GM12865 (cell line): ENCODE measurements at regions not wholly inside any gene's neighbourhood (a gene's known extent, or its start where the extent isn't known, plus 50 kb on each side); places are given as distances from the start of the nearest gene placed in this dataset.
A peak's percentile ranks its signal among the peaks of the same experiment; 100 is the strongest.

Source experiments
- DNase-seq: peaks from one replicate; pipeline ENCODE4 v3.0.0; 2010; ENCODE audit warnings: low read depth
- H3K4me3 ChIP-seq: 2 replicates; pipeline ENCODE4 v1.5.1; 2011; ENCODE audit warnings: mild to moderate bottlenecking, low read depth, low read length, control low read depth
- TF ChIP-seq, protein P1 (sequence below): IDR thresholded peaks from 2 replicates; pipeline ENCODE4 v1.5.1; 2011; ENCODE audit warnings: low read length, control low read depth, low read depth, inconsistent platforms; ENCODE audit not compliant: insufficient read depth; ENCODE audit errors: missing control alignments

DNA sequence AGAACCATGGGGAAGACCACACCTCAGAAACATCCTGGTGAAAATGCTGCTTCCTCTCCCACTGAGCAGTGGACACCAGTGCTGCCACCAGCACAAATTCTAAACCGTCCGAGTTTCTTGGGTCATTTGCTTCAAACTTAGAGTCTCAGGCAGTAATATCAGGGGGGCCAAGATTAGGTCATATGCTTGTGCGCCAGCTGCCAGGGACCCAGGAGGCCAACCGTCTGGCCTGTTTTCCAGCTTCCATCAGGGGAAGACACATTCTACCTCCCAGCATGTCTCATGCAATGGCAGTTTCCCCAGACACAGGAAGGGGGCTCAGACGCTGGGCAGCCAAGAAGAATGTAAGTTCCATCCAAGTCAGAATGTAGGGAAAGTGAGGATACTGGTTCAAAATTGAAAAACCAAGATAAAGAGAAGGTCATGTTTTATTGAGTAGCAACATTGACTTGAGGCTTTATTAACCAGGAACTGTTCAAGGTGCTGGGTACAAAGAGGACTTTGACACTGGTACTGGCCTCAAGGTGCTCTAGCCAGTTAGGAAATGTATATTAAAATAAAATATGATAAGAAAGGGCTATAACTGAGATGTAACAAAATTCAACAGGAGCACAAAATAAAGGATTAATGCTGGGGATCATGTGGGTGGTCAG is 59.7 kb upstream of the EED start:
- TF ChIP-seq, protein P1, sequence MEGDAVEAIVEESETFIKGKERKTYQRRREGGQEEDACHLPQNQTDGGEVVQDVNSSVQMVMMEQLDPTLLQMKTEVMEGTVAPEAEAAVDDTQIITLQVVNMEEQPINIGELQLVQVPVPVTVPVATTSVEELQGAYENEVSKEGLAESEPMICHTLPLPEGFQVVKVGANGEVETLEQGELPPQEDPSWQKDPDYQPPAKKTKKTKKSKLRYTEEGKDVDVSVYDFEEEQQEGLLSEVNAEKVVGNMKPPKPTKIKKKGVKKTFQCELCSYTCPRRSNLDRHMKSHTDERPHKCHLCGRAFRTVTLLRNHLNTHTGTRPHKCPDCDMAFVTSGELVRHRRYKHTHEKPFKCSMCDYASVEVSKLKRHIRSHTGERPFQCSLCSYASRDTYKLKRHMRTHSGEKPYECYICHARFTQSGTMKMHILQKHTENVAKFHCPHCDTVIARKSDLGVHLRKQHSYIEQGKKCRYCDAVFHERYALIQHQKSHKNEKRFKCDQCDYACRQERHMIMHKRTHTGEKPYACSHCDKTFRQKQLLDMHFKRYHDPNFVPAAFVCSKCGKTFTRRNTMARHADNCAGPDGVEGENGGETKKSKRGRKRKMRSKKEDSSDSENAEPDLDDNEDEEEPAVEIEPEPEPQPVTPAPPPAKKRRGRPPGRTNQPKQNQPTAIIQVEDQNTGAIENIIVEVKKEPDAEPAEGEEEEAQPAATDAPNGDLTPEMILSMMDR = no peak
- H3K4me3 ChIP-seq = no peak overlapping the region
- DNase-seq = no peak

DNA sequence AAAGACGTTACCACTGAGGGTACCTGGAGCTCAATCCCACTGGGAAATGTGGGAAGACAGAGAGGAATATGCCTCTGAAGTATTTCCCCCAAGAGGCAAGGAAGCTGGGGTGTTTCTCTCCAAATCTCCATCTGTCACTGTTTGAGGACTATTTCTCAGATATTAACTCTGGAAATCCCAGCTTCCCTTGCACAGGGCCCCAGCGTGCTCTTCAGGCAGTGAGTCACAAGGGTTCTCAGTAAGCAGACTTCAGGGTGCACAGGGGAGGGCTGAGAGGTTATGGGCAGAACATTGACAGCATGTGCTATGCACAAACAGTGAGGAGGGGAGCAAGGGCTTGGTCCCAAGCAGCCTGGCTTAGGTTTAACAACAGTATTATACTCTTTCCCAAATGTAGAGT is 60.9 kb upstream of the EED start:
- peak; percentile 25 for DNase-seq
- TF ChIP-seq, protein P1 = no peak
- H3K4me3 ChIP-seq = no peak overlapping the region

DNA sequence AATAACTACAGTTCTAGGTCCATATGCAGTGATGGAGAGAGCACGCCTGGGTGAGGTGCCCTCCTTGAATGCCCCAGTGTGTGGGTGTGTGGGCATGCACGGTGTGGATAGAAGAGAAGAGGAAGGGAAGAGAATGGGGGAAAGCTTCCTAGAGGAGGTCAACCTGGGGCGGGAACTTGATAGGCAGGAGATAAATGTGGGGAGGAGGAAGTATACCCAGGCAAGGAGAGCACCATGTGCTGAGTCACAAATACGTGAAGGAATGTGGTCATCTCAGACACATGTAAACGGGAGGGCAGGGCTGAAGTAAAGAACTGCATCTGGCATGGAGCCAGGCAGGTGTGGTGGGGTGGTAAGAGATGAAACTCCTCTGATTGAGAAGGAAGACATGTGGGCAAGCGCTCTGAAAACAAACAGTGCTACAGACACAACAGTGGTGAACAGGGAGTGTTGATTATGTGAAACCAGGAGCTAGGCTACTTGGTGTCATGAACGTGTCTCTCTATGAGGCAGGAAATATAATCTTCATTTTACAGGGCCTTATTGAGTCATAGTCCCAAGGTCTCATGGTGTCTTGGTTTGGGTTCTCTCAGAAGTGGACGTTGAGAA is 61.5 kb upstream of the EED start:
- no peak overlapping the region for H3K4me3 ChIP-seq
- TF ChIP-seq, protein P1 = no peak
- DNase-seq = peak; percentile 91

DNA sequence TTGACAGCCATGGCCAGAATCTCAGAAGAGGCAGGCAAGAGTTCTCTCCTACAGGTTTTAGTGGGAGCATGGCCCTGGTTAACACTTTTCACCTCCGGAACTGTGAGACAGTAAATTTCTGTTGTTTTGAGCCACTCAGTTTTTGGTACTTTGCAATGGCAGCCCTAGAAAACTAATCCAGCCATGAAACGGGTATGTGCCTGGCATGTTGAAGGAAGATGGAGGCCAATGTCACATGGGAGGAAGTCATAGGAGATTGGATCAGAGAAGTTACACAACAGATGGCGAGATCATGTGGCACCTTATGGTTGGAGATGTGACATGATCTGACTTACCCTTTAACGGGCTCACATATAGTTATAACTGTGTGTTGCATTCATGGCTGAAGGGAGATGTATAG is 63.2 kb upstream of the EED start:
- DNase-seq = no peak
- H3K4me3 ChIP-seq = no peak overlapping the region
- TF ChIP-seq, protein P1 = no peak

DNA sequence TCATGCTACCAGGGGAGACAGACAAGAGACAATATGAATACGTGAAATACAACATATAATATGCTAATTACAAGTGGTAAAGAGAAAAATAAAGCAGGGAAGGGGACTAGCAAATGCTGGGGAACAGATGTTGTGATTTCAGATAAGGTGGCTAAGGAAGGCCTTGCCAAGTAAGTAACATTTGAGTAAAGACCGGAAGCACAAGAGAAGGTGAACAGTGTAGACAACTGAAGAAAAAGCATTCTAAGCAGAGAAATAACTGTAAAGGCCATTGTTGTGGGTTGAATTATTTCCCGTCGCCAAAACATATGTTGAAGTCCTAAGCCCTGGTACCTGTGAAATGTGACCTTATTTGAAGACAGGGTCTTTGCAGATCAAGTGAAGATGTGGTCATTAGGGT is 63.7 kb upstream of the EED start:
- no peak overlapping the region for H3K4me3 ChIP-seq
- DNase-seq = no peak
- TF ChIP-seq, protein P1 = no peak

DNA sequence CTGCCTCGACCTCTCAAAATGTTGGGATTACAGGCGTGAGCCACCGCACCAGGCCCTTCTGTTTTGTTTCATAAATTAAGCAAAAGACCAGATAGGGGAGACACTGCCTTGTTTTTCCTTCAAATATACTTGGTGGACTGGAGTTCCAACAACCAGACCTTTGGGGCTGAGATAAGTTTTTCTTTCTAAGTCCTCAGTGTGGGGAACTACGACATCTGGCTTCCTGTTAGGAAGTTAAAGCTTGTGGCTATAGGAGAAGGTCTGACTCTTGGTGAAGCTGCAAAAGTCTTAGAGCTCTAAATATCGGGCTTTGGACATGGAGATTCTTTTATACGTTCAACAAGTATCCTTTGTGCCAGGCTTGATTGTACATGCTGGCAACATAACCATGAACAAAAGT is 64.1 kb upstream of the EED start:
- TF ChIP-seq, protein P1 = no peak
- DNase-seq = no peak
- no peak overlapping the region for H3K4me3 ChIP-seq

DNA sequence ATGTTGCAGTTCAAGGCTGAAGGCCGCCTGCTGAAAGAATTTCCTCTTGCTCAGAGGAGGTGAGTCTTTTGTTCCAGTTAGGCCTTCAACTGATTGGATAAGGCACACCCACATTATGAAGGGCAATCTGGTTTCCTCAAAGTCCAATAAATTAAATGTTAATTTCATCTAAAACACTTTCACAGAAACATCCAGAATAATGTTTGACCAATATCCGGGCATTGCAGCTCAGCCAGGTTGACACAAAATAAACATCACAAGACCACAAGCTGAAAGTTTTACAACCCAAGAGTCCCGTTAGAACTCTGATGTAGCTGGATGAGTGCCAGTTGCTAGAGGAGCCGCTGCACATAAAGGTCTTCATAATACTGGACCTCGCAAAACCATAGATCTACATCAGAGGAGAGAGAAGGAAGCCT is 64.9 kb upstream of the EED start:
- no peak for DNase-seq
- H3K4me3 ChIP-seq = no peak overlapping the region
- TF ChIP-seq, protein P1 = no peak
